H1 (cell line): ENCODE measurements at regions not wholly inside any gene's neighbourhood (a gene's known extent, or its start where the extent isn't known, plus 50 kb on each side); places are given as distances from the start of the nearest gene placed in this dataset.

Experiments
- CTCF ChIA-PET: fragments of 300-600 bp; sonication (Branson Sonifier 250); formaldehyde crosslinking; loops from one replicate; lab custom pipeline; 2021; ENCODE audit not compliant: partially characterized antibody; lab: Charles Lee
- POLR2A ChIA-PET: fragments of 300-600 bp; sonication (Branson Sonifier 250); formaldehyde crosslinking; loops from one replicate; lab custom pipeline; 2021; ENCODE audit warnings: inconsistent platforms; ENCODE audit not compliant: partially characterized antibody; lab: Charles Lee
- DNase-seq, 2 experiments: peaks; one replicate each; pipeline versions ENCODE4 v3.0.0 to v3.0.0-alpha.2; 2010 to 2022; ENCODE audit warnings: low spot score in 2 of 2, low read depth in 1 of 2, mixed read lengths in 1 of 2
- FAIRE-seq: peaks from 2 replicates; lab custom pipeline; 2011; peaks lifted over from hg19 to GRCh38; lab: Jason Lieb, UNC
- H2AFZ ChIP-seq: 2 replicates; pipeline ENCODE4 v1.8.1; 2012; ENCODE audit warnings: low read length, inconsistent platforms
- H2AK5ac ChIP-seq: 2 replicates; pipeline ENCODE4 v1.6.1; 2013; ENCODE audit warnings: low read depth, low read length
- H2BK120ac ChIP-seq: replicated peaks from 2 replicates; pipeline ENCODE3; 2013; ENCODE audit warnings: low read depth, low read length, inconsistent platforms
- H2BK12ac ChIP-seq: 2 replicates; pipeline ENCODE4 v1.6.1; 2013; ENCODE audit warnings: low read depth, low read length
- H2BK15ac ChIP-seq: 2 replicates; pipeline ENCODE4 v1.6.1; 2013; ENCODE audit warnings: low read length
- H2BK20ac ChIP-seq: 2 replicates; pipeline ENCODE4 v1.6.1; 2013; ENCODE audit warnings: low read length
- H2BK5ac ChIP-seq: 2 replicates; pipeline ENCODE4 v1.6.1; 2013; ENCODE audit warnings: low read depth, low read length
- H3K14ac ChIP-seq: 2 replicates; pipeline ENCODE4 v1.6.1; 2013; ENCODE audit warnings: inconsistent platforms; ENCODE audit not compliant: insufficient read length
- H3K18ac ChIP-seq: 2 replicates; pipeline ENCODE4 v1.6.1; 2013; ENCODE audit warnings: low read length; ENCODE audit errors: extremely low read depth
- H3K23ac ChIP-seq: 2 replicates; pipeline ENCODE4 v1.6.1; 2013; ENCODE audit warnings: inconsistent platforms; ENCODE audit not compliant: insufficient read length
- H3K23me2 ChIP-seq: 2 replicates; pipeline ENCODE4 v1.6.1; 2013; ENCODE audit warnings: low read depth, low read length
- H3K27ac ChIP-seq: 2 replicates; pipeline ENCODE4 v1.6.1; 2011; ENCODE audit warnings: low read depth, low read length, inconsistent platforms
- H3K27me3 ChIP-seq, 4 experiments: replicated peaks in 1 of 4; 1 replicate in 1 of 4; 2 replicates in 3 of 4; pipeline versions ENCODE4 v1.6.1 to v1.8.1; 2011 to 2013; ENCODE audit warnings: low read length in 3 of 4, mild to moderate bottlenecking in 3 of 4, inconsistent platforms in 2 of 4, mixed read lengths in 2 of 4, moderate library complexity in 1 of 4; ENCODE audit not compliant: control insufficient read depth in 3 of 4, insufficient read depth in 3 of 4; ENCODE audit errors: extremely low read depth in 1 of 4
- H3K36me3 ChIP-seq, 4 experiments: 2 replicates each; pipeline versions ENCODE4 v1.6.1 to v1.8.1; 2011 to 2013; ENCODE audit warnings: mild to moderate bottlenecking in 4 of 4, low read length in 3 of 4, moderate library complexity in 2 of 4, control low read depth in 1 of 4, inconsistent platforms in 1 of 4; ENCODE audit not compliant: insufficient read depth in 4 of 4, control insufficient read depth in 2 of 4
- H3K4ac ChIP-seq: replicated peaks from 2 replicates; pipeline ENCODE3; 2013; ENCODE audit warnings: low read length, low read depth, mixed read lengths, inconsistent platforms; ENCODE audit not compliant: insufficient read length
- H3K4me1 ChIP-seq, 4 experiments: replicated peaks in 1 of 4; 1 replicate in 1 of 4; 2 replicates in 3 of 4; pipeline versions ENCODE4 v1.6.1 to v1.8.1; 2011 to 2013; ENCODE audit warnings: low read length in 3 of 4, inconsistent platforms in 2 of 4, mixed read lengths in 1 of 4; ENCODE audit not compliant: insufficient read depth in 4 of 4, control insufficient read depth in 3 of 4
- H3K4me2 ChIP-seq, 2 experiments: 2 replicates each; pipeline versions ENCODE4 v1.6.1 to v1.8.1; 2011 to 2013; ENCODE audit warnings: low read depth in 2 of 2, low read length in 2 of 2, control low read depth in 1 of 2, inconsistent platforms in 1 of 2, mild to moderate bottlenecking in 1 of 2; ENCODE audit not compliant: insufficient read depth in 1 of 2
- H3K4me3 ChIP-seq, 4 experiments: fragments of 200-600, 300-600 bp in 1 of 4; sonication (generic), shearing (Covaris generic), sonication (Bioruptor Twin) in 1 of 4; 2 replicates each; pipeline versions ENCODE4 v1.5.1 to v1.8.1; 2011 to 2016; ENCODE audit warnings: low read length in 4 of 4, low read depth in 3 of 4, control low read depth in 2 of 4, inconsistent platforms in 2 of 4, mild to moderate bottlenecking in 2 of 4, mixed read lengths in 1 of 4, moderate library complexity in 1 of 4; ENCODE audit not compliant: insufficient read depth in 2 of 4; ENCODE audit errors: extremely low read depth in 1 of 4
- H3K56ac ChIP-seq: replicated peaks from 2 replicates; pipeline ENCODE3; 2013; ENCODE audit warnings: low read depth, mild to moderate bottlenecking, mixed read lengths, low read length, inconsistent platforms; ENCODE audit not compliant: insufficient read length
- H3K79me1 ChIP-seq: 2 replicates; pipeline ENCODE4 v1.6.1; 2013; ENCODE audit warnings: low read depth, low read length, control low read depth
- H3K79me2 ChIP-seq, 2 experiments: 2 replicates each; pipeline versions ENCODE4 v1.6.1 to v1.8.1; 2012 to 2013; ENCODE audit warnings: low read length in 2 of 2, mild to moderate bottlenecking in 2 of 2, inconsistent platforms in 1 of 2; ENCODE audit not compliant: insufficient read depth in 2 of 2, control insufficient read depth in 1 of 2
- H3K9ac ChIP-seq, 4 experiments: replicated peaks in 1 of 4; 1 replicate in 1 of 4; 2 replicates in 3 of 4; pipeline versions ENCODE4 v1.6.1 to v1.8.1; 2011 to 2013; ENCODE audit warnings: low read depth in 3 of 4, low read length in 3 of 4, control low read depth in 2 of 4, mild to moderate bottlenecking in 2 of 4, moderate library complexity in 2 of 4, inconsistent platforms in 1 of 4; ENCODE audit errors: extremely low read depth in 1 of 4
- H3K9me3 ChIP-seq, 2 experiments: 2 replicates each; pipeline versions ENCODE4 v1.6.1 to v1.8.1; 2012 to 2013; ENCODE audit warnings: mild to moderate bottlenecking in 2 of 2, moderate library complexity in 2 of 2, control low read depth in 1 of 2, inconsistent platforms in 1 of 2, low read depth in 1 of 2, low read length in 1 of 2, mixed read lengths in 1 of 2; ENCODE audit not compliant: insufficient read depth in 2 of 2
- H4K20me1 ChIP-seq, 2 experiments: replicated peaks in 1 of 2; 2 replicates each; pipeline versions ENCODE3 to v1.8.1; 2011 to 2013; ENCODE audit warnings: inconsistent platforms in 2 of 2, low read length in 2 of 2, mild to moderate bottlenecking in 1 of 2; ENCODE audit not compliant: insufficient read depth in 2 of 2, control insufficient read depth in 1 of 2
- H4K5ac ChIP-seq: 2 replicates; pipeline ENCODE4 v1.6.1; 2013; ENCODE audit warnings: low read length, low read depth, mixed read lengths, inconsistent platforms; ENCODE audit not compliant: insufficient read length
- H4K8ac ChIP-seq: 2 replicates; pipeline ENCODE4 v1.8.0; 2013; ENCODE audit warnings: mild to moderate bottlenecking, moderate library complexity, low read length, inconsistent platforms; ENCODE audit not compliant: insufficient read depth; ENCODE audit errors: extremely low read depth
- H4K91ac ChIP-seq: replicated peaks from 2 replicates; pipeline ENCODE3; 2013; ENCODE audit warnings: low read length, mixed read lengths, inconsistent platforms; ENCODE audit not compliant: insufficient read length
- BCL11A ChIP-seq, 2 experiments: IDR thresholded peaks; one replicate each; pipeline ENCODE4 v1.6.1; 2011; ENCODE audit warnings: low read depth in 2 of 2, low read length in 2 of 2, mild to moderate bottlenecking in 2 of 2
- BRCA1 ChIP-seq: IDR thresholded peaks from 2 replicates; pipeline ENCODE4 v1.6.1; 2012; ENCODE audit warnings: low read depth, low read length, improper control_type of control experiment
- CHD2 ChIP-seq: IDR thresholded peaks from 2 replicates; pipeline ENCODE4 v1.6.1; 2012; ENCODE audit warnings: low read length, improper control_type of control experiment
- EP300 ChIP-seq, 2 experiments: IDR thresholded peaks; 1 replicate in 1 of 2; 2 replicates in 1 of 2; pipeline ENCODE4 v1.6.1; 2011 to 2012; ENCODE audit warnings: low read depth in 2 of 2, low read length in 2 of 2, mild to moderate bottlenecking in 2 of 2, borderline replicate concordance in 1 of 2, inconsistent platforms in 1 of 2, moderate library complexity in 1 of 2
- TF ChIP-seq, protein P1 (sequence below): IDR thresholded peaks from 2 replicates; pipeline ENCODE4 v1.6.1; 2012; ENCODE audit warnings: inconsistent platforms

DNA sequence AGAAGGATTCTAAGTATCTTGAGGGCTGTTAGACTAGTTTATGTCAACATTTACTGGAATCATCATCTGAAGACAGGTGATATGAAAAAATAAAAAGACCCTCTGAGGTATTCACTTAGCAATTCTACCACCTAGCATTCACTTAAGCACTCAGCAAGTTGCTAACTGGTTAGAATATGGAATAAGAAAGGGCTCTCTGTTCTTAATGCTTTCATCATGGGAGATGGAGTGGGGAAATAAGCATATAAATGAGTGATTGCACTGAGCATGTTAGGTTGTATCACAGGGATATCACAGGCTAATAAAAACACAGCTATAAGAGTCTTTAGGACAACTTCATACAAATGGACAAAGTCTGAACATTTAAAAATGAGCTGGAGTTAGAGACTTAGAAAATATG, 1238.8 kb downstream of the CDH11 start:
- H3K79me2 ChIP-seq, result no peaks in the 10 kb centered on the region
- no peak for DNase-seq
- peak overlapping the region in 1 of 2 experiments; percentile 37; a peak in 2 of 4 replicates for H3K4me2 ChIP-seq
- H3K23me2 ChIP-seq, result no peaks in the 10 kb centered on the region
- CTCF ChIA-PET, result no interaction called here
- no peak overlapping the region for H2BK120ac ChIP-seq
- no peak overlapping the region for H3K4me3 ChIP-seq
- no peak overlapping the region for H2BK15ac ChIP-seq
- H3K27ac ChIP-seq, result no peak overlapping the region
- H3K36me3 ChIP-seq, result no peaks in the 10 kb centered on the region
- H3K79me1 ChIP-seq, result no peaks in the 10 kb centered on the region
- no peak overlapping the region for H2BK5ac ChIP-seq
- H3K18ac ChIP-seq, result no peak overlapping the region
- H2AFZ ChIP-seq, result no peak overlapping the region
- H4K20me1 ChIP-seq, result no peaks in the 10 kb centered on the region
- H2AK5ac ChIP-seq, result no peak overlapping the region
- H3K14ac ChIP-seq, result no peak overlapping the region
- no peak overlapping the region for H3K4ac ChIP-seq
- H2BK20ac ChIP-seq, result no peak overlapping the region
- peaks cover 0 to 4% (median 0%) of the 10 kb centered on the region in 4 experiments; a peak in 1 of 7 replicates for H3K4me1 ChIP-seq
- TF ChIP-seq CHD2 (no peak), BRCA1 (no peak), EP300 (IDR thresholded peaks at IDR 0.05; ENCODE audit: borderline replicate concordance in 1 of 2, low read depth in 2 of 2, low read length in 2 of 2) (0 out of 3 replicates have a peak, but pooled peaks of 1 of the 2 experiments have one; percentile 30), BCL11A (IDR thresholded peaks at IDR 0.05; ENCODE audit: low read depth in 2 of 2, low read length in 2 of 2) (peak in 1 of 2 experiments; percentile 20)
- TF ChIP-seq, protein P1, sequence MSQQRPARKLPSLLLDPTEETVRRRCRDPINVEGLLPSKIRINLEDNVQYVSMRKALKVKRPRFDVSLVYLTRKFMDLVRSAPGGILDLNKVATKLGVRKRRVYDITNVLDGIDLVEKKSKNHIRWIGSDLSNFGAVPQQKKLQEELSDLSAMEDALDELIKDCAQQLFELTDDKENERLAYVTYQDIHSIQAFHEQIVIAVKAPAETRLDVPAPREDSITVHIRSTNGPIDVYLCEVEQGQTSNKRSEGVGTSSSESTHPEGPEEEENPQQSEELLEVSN, result no peak
- TF ChIP-seq, all 59 proteins: peak for 2
- no peaks in the 10 kb centered on the region for H3K27me3 ChIP-seq
- H4K8ac ChIP-seq, result no peak overlapping the region
- no peak overlapping the region for H4K91ac ChIP-seq
- POLR2A ChIA-PET, result no interaction called here
- no peaks in the 10 kb centered on the region for H3K9me3 ChIP-seq
- no peak overlapping the region for H4K5ac ChIP-seq
- H3K23ac ChIP-seq, result no peak overlapping the region
- no peak overlapping the region for H3K9ac ChIP-seq
- FAIRE-seq, result no peak
- H3K56ac ChIP-seq, result no peak overlapping the region
- no peak overlapping the region for H2BK12ac ChIP-seq
